Mammary epithelial cell (primary cell): ENCODE measurements at regions not wholly inside any gene's neighbourhood (a gene's known extent, or its start where the extent isn't known, plus 50 kb on each side); places are given as distances from the start of the nearest gene placed in this dataset.

Source experiments
- EZH2 ChIP-seq: IDR thresholded peaks from 2 replicates; pipeline ENCODE4 v1.6.1; 2012; ENCODE audit warnings: low read length, inconsistent platforms, borderline replicate concordance
- TF ChIP-seq, protein P1 (sequence below), 2 donors: IDR thresholded peaks in 1 of 2; conservative IDR thresholded peaks in 1 of 2; 2 replicates each; pipeline ENCODE4 v1.5.1; 2011 to 2012; ENCODE audit warnings: inconsistent platforms in 2 of 2, low read length in 2 of 2, mild to moderate bottlenecking in 2 of 2, control low read depth in 1 of 2, low read depth in 1 of 2; ENCODE audit not compliant: insufficient read depth in 1 of 2; ENCODE audit errors: extremely low read depth in 1 of 2

DNA sequence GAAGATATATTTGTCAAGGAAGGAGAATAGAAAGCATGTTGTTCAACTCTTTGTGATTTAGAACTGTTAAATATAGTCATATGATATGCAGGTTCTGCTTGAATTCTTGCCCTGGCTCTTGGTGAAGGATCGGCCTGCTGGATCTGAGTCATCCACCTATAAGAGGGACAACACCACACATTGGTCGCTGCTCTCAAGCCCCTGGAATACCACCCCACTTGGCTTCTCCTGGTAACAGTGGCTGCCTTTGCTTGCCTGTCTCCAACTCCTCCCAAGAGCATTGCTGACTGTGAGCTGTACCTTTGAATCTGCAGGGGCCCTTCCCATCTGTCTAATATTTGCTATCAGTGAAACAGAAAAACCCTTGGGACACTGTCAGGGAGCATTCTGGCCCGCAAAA, 78.9 kb upstream of the DGKG start:
- TF ChIP-seq, protein P1, sequence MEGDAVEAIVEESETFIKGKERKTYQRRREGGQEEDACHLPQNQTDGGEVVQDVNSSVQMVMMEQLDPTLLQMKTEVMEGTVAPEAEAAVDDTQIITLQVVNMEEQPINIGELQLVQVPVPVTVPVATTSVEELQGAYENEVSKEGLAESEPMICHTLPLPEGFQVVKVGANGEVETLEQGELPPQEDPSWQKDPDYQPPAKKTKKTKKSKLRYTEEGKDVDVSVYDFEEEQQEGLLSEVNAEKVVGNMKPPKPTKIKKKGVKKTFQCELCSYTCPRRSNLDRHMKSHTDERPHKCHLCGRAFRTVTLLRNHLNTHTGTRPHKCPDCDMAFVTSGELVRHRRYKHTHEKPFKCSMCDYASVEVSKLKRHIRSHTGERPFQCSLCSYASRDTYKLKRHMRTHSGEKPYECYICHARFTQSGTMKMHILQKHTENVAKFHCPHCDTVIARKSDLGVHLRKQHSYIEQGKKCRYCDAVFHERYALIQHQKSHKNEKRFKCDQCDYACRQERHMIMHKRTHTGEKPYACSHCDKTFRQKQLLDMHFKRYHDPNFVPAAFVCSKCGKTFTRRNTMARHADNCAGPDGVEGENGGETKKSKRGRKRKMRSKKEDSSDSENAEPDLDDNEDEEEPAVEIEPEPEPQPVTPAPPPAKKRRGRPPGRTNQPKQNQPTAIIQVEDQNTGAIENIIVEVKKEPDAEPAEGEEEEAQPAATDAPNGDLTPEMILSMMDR (conservative IDR thresholded peaks at IDR 0.05 in 1 of 2, IDR thresholded peaks at IDR 0.05 in 1 of 2; ENCODE audit: extremely low read depth in 1 of 2, insufficient read depth in 1 of 2, low read depth in 1 of 2, low read length in 2 of 2) = no peak
- TF ChIP-seq EZH2 = no peak
